22Rv1 (cell line): ENCODE measurements at regions not wholly inside any gene's neighbourhood (a gene's known extent, or its start where the extent isn't known, plus 50 kb on each side); places are given as distances from the start of the nearest gene placed in this dataset.
A peak's percentile ranks its signal among the peaks of the same experiment; 100 is the strongest.

Experiments used
- H3K27ac ChIP-seq: fragments of 450-650 bp; 2 replicates; pipeline ENCODE4 v1.5.1; 2017
- CTCF ChIP-seq: fragments of 450-650 bp; IDR thresholded peaks from 2 replicates; pipeline ENCODE4 v1.5.1; 2017; ENCODE audit warnings: mild to moderate bottlenecking
- ZFX ChIP-seq: fragments of 450-650 bp; IDR thresholded peaks from 2 replicates; pipeline ENCODE4 v1.6.1; 2017; ENCODE audit warnings: antibody characterized with exemption, borderline replicate concordance

- no peak overlapping the region for H3K27ac ChIP-seq
- TF ChIP-seq CTCF (no peak), ZFX (no peak)
Observed at GRCh38 chr6:56744528-56744927, 101.8 kb upstream of the DST start.

GRCh38 chr6:56742122-56742791, 99.6 kb upstream of the DST start:
- no peak for TF ChIP-seq CTCF
- no peak for TF ChIP-seq ZFX
- H3K27ac ChIP-seq, result peak overlapping the region; percentile 10; the same call in 1 of the 2 replicates

- H3K27ac ChIP-seq, result no peak overlapping the region
- TF ChIP-seq CTCF (no peak), ZFX (no peak)
Observed at GRCh38 chr6:56741472-56741871, 98.8 kb upstream of the DST start.

- H3K27ac ChIP-seq, result no peak overlapping the region
- TF ChIP-seq CTCF, result no peak
- no peak for TF ChIP-seq ZFX
Observed at GRCh38 chr6:56739836-56740815, 97.4 kb upstream of the DST start.

- no peak overlapping the region for H3K27ac ChIP-seq
- TF ChIP-seq CTCF, result no peak
- TF ChIP-seq ZFX, result no peak
Observed at GRCh38 chr6:56736804-56737203, 94.1 kb upstream of the DST start.

GRCh38 chr6:56734335-56734734, 91.6 kb upstream of the DST start:
- H3K27ac ChIP-seq, result no peak overlapping the region
- TF ChIP-seq CTCF, result no peak
- no peak for TF ChIP-seq ZFX

GRCh38 chr6:56733211-56733697, 90.6 kb upstream of the DST start:
- no peak overlapping the region for H3K27ac ChIP-seq
- TF ChIP-seq ZFX (no peak), CTCF (no peak)
